ENCODE measurements at regions not wholly inside any gene's neighbourhood (a gene's known extent, or its start where the extent isn't known, plus 50 kb on each side); places are given as distances from the start of the nearest gene placed in this dataset.

DNA sequence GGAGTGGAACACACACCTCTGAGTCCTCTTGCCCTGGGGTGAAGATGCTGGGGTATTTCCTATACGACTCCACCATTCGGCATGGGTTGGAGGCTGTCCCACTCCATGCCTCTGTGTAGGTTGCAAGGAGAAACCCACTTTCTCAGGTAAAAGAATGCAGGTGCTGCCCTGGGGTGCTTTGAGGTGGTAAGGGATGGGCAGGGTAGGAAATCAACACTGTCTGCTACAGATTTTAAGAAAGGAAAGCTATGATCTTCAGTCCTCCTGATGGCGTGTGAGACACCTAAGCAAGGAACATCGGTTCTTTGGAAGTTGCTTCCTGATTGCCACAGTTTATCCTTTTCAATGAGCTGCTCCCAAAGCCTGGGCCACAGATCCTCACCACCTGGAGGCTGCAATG is 209.2 kb downstream of the NCK2 start:
- Histone ChIP-seq H4K20me1 (ENCODE audit: insufficient read depth) (no peaks in the 10 kb centered on the region), H3K36me3 (ENCODE audit: insufficient read depth, low read length) (no peaks in the 10 kb centered on the region), H3K9me2 (ENCODE audit: insufficient read depth, low read length) (no peaks in the 10 kb centered on the region), H3K9me3 (ENCODE audit: low read length) (no peaks in the 10 kb centered on the region), H3K9ac (ENCODE audit: low read length) (no peak overlapping the region), H2AFZ (ENCODE audit: low read depth, low read length) (no peak overlapping the region), H3K27me3 (ENCODE audit: insufficient read depth, low read depth, low read length) (no peaks in the 10 kb centered on the region), H3K27ac (ENCODE audit: low read length) (no peak overlapping the region), H3K79me2 (replicated peaks; ENCODE audit: insufficient read depth, low read length) (no peaks in the 10 kb centered on the region), H3K4me2 (ENCODE audit: low read length) (no peak overlapping the region), H3K4me3 (ENCODE audit: low read length) (no peak overlapping the region), H3F3A (ENCODE audit: insufficient read depth, low read length, poor library complexity, severe bottlenecking) (no peaks in the 10 kb centered on the region)
- TF ChIP-seq, protein P1, sequence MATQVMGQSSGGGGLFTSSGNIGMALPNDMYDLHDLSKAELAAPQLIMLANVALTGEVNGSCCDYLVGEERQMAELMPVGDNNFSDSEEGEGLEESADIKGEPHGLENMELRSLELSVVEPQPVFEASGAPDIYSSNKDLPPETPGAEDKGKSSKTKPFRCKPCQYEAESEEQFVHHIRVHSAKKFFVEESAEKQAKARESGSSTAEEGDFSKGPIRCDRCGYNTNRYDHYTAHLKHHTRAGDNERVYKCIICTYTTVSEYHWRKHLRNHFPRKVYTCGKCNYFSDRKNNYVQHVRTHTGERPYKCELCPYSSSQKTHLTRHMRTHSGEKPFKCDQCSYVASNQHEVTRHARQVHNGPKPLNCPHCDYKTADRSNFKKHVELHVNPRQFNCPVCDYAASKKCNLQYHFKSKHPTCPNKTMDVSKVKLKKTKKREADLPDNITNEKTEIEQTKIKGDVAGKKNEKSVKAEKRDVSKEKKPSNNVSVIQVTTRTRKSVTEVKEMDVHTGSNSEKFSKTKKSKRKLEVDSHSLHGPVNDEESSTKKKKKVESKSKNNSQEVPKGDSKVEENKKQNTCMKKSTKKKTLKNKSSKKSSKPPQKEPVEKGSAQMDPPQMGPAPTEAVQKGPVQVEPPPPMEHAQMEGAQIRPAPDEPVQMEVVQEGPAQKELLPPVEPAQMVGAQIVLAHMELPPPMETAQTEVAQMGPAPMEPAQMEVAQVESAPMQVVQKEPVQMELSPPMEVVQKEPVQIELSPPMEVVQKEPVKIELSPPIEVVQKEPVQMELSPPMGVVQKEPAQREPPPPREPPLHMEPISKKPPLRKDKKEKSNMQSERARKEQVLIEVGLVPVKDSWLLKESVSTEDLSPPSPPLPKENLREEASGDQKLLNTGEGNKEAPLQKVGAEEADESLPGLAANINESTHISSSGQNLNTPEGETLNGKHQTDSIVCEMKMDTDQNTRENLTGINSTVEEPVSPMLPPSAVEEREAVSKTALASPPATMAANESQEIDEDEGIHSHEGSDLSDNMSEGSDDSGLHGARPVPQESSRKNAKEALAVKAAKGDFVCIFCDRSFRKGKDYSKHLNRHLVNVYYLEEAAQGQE (IDR thresholded peaks at IDR 0.05; ENCODE audit: borderline replicate concordance), result no peak
- TF ChIP-seq MXI1 (conservative IDR thresholded peaks at IDR 0.05; ENCODE audit: poor library complexity, severe bottlenecking) (no peak), SMC3 (conservative IDR thresholded peaks at IDR 0.05; ENCODE audit: poor library complexity) (no peak), RAD21 (conservative IDR thresholded peaks at IDR 0.05) (no peak), TAF1 (IDR thresholded peaks at IDR 0.05; ENCODE audit: low read depth) (no peak), EZH2 (IDR thresholded peaks at IDR 0.05; ENCODE audit: borderline replicate concordance, insufficient read depth, low read length, poor library complexity, severe bottlenecking) (no peak), EP300 (conservative IDR thresholded peaks at IDR 0.05; ENCODE audit: poor library complexity, severe bottlenecking) (no peak), POLR2AphosphoS5 (IDR thresholded peaks at IDR 0.05) (no peak)
- TF ChIP-seq, protein P2, sequence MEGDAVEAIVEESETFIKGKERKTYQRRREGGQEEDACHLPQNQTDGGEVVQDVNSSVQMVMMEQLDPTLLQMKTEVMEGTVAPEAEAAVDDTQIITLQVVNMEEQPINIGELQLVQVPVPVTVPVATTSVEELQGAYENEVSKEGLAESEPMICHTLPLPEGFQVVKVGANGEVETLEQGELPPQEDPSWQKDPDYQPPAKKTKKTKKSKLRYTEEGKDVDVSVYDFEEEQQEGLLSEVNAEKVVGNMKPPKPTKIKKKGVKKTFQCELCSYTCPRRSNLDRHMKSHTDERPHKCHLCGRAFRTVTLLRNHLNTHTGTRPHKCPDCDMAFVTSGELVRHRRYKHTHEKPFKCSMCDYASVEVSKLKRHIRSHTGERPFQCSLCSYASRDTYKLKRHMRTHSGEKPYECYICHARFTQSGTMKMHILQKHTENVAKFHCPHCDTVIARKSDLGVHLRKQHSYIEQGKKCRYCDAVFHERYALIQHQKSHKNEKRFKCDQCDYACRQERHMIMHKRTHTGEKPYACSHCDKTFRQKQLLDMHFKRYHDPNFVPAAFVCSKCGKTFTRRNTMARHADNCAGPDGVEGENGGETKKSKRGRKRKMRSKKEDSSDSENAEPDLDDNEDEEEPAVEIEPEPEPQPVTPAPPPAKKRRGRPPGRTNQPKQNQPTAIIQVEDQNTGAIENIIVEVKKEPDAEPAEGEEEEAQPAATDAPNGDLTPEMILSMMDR (IDR thresholded peaks at IDR 0.05; ENCODE audit: poor library complexity, severe bottlenecking), result no peak

DNA sequence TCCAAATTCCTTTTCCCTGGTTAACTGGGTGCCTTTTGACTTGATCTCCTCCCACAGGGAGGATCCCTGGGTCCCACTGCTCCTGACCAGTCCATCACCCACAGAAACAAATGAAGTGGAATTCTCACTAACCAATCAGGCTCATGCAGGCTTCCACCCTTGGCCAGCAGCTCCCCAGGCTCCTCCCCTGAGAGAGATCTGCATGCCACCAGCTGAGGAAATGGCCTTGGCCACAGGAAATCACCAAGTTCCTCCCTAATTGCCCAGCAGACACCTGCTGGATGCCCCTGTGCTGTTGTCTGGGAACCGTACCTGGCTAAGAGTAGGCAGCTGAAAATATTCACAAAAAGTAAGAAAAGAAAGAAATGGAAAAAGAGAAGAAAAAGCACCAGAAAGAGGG is 207.4 kb downstream of the NCK2 start:
- Histone ChIP-seq H4K20me1 (ENCODE audit: insufficient read depth) (no peaks in the 10 kb centered on the region), H3K9me2 (ENCODE audit: insufficient read depth, low read length) (no peaks in the 10 kb centered on the region), H3K9me3 (ENCODE audit: low read length) (no peaks in the 10 kb centered on the region), H3K9ac (ENCODE audit: low read length) (no peak overlapping the region), H2AFZ (ENCODE audit: low read depth, low read length) (no peak overlapping the region), H3K36me3 (ENCODE audit: insufficient read depth, low read length) (no peaks in the 10 kb centered on the region), H3K79me2 (replicated peaks; ENCODE audit: insufficient read depth, low read length) (no peaks in the 10 kb centered on the region), H3K4me2 (ENCODE audit: low read length) (no peak overlapping the region), H3K27ac (ENCODE audit: low read length) (no peak overlapping the region), H3K27me3 (ENCODE audit: insufficient read depth, low read depth, low read length) (no peaks in the 10 kb centered on the region), H3K4me3 (ENCODE audit: low read length) (no peak overlapping the region), H3F3A (ENCODE audit: insufficient read depth, low read length, poor library complexity, severe bottlenecking) (no peaks in the 10 kb centered on the region)
- no peak for TF ChIP-seq TAF1 (IDR thresholded peaks at IDR 0.05; ENCODE audit: low read depth)
- TF ChIP-seq SMC3 (conservative IDR thresholded peaks at IDR 0.05; ENCODE audit: poor library complexity), result no peak
- TF ChIP-seq RAD21 (conservative IDR thresholded peaks at IDR 0.05), result no peak
- no peak for TF ChIP-seq EP300 (conservative IDR thresholded peaks at IDR 0.05; ENCODE audit: poor library complexity, severe bottlenecking)
- TF ChIP-seq EZH2 (IDR thresholded peaks at IDR 0.05; ENCODE audit: borderline replicate concordance, insufficient read depth, low read length, poor library complexity, severe bottlenecking), result no peak
- no peak for TF ChIP-seq MXI1 (conservative IDR thresholded peaks at IDR 0.05; ENCODE audit: poor library complexity, severe bottlenecking)
- TF ChIP-seq, protein P2 (IDR thresholded peaks at IDR 0.05; ENCODE audit: poor library complexity, severe bottlenecking), result no peak
- TF ChIP-seq, protein P1 (IDR thresholded peaks at IDR 0.05; ENCODE audit: borderline replicate concordance), result no peak
- TF ChIP-seq POLR2AphosphoS5 (IDR thresholded peaks at IDR 0.05), result no peak

Measured in neural cell (in vitro differentiated cells).